Ascending aorta (tissue), 2 donors: ENCODE measurements at regions not wholly inside any gene's neighbourhood (a gene's known extent, or its start where the extent isn't known, plus 50 kb on each side); places are given as distances from the start of the nearest gene placed in this dataset.

Source experiments
- DNase-seq, 2 donors: peaks; one replicate each; pipeline ENCODE4 v3.0.0-alpha.2; 2019; ENCODE audit warnings: low spot score in 2 of 2
- H3K27ac ChIP-seq, 2 donors: fragments of 200-600 bp; sonication (generic); one replicate each; pipeline ENCODE4 v1.5.1; 2016 to 2017; ENCODE audit warnings: mild to moderate bottlenecking in 1 of 2
- H3K27me3 ChIP-seq: fragments of 200-600 bp; sonication (generic); one replicate; pipeline ENCODE4 v1.5.1; 2017
- H3K36me3 ChIP-seq, 2 donors: fragments of 200-600 bp; sonication (generic); one replicate each; pipeline ENCODE4 v1.5.1; 2016
- H3K4me1 ChIP-seq, 2 donors: fragments of 200-600 bp; sonication (generic); one replicate each; pipeline ENCODE4 v1.5.1; 2016 to 2017; ENCODE audit warnings: mild to moderate bottlenecking in 1 of 2
- H3K4me3 ChIP-seq, 2 donors: fragments of 200-600 bp; sonication (generic); one replicate each; pipeline ENCODE4 v1.5.1; 2016 to 2017; ENCODE audit warnings: mild to moderate bottlenecking in 1 of 2
- H3K9me3 ChIP-seq, 2 donors: fragments of 200-600 bp; sonication (generic); one replicate each; pipeline ENCODE4 v1.5.1; 2016
- intact Hi-C: fragments of 100-400 bp; cut with DNase I; formaldehyde crosslinking; loops from one replicate; pipeline ENCODE4 v1.15.1; 2023
- TF ChIP-seq, protein P1 (sequence below), 3 experiments: fragments of 200-600 bp in 2 of 3; fragments of 450-650 bp in 1 of 3; sonication (generic) in 2 of 3; IDR thresholded peaks; one replicate each; pipeline ENCODE4 v1.5.1; 2016 to 2019; ENCODE audit warnings: antibody characterized with exemption in 3 of 3, mild to moderate bottlenecking in 1 of 3, moderate library complexity in 1 of 3

- intact Hi-C loops = no loop called here
- TF ChIP-seq, protein P1, sequence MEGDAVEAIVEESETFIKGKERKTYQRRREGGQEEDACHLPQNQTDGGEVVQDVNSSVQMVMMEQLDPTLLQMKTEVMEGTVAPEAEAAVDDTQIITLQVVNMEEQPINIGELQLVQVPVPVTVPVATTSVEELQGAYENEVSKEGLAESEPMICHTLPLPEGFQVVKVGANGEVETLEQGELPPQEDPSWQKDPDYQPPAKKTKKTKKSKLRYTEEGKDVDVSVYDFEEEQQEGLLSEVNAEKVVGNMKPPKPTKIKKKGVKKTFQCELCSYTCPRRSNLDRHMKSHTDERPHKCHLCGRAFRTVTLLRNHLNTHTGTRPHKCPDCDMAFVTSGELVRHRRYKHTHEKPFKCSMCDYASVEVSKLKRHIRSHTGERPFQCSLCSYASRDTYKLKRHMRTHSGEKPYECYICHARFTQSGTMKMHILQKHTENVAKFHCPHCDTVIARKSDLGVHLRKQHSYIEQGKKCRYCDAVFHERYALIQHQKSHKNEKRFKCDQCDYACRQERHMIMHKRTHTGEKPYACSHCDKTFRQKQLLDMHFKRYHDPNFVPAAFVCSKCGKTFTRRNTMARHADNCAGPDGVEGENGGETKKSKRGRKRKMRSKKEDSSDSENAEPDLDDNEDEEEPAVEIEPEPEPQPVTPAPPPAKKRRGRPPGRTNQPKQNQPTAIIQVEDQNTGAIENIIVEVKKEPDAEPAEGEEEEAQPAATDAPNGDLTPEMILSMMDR (IDR thresholded peaks at IDR 0.05) = no peak
These were observed 340.1 kb upstream of the PDZRN3 start for GRCh38 chr3:73964818-73965217.

DNA sequence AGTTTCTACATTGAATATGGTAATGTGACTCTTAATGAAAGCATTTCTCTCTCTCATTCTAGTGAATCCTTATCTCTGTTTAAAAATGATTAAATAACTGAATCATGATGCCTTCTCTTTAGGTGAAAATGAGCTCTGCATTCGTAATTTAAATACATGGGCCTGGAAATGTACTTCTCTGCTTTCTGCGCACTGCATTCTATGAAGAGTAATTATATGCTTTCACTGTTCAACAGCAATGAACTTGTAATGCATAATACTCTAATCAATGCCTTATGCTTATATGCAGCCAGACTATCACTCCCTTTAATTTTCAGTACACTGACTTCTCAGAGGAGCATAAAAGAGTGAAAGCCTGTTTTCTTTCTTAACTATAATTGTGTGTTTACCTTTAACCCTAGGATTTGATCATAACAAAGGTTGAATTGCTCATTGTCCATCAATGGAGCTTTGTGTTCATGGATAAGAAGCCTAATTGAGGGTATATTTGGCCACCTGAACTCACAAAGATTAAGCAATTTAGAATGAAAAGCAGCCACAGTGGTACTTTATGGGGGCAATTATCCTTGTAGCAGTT lies 330.8 kb upstream of the PDZRN3 start:
- intact Hi-C loops = no loop called here
- no peaks in the 10 kb centered on the region for H3K27me3 ChIP-seq

More at GRCh38 chr3:73964818-73965217, 340.1 kb upstream of the PDZRN3 start:
- no peak for DNase-seq
- H3K9me3 ChIP-seq = no peaks in the 10 kb centered on the region
- H3K27me3 ChIP-seq = no peaks in the 10 kb centered on the region
- H3K4me1 ChIP-seq = no peaks in the 10 kb centered on the region
- H3K36me3 ChIP-seq = no peaks in the 10 kb centered on the region
- H3K4me3 ChIP-seq = no peak overlapping the region
- H3K27ac ChIP-seq = no peak overlapping the region

DNA sequence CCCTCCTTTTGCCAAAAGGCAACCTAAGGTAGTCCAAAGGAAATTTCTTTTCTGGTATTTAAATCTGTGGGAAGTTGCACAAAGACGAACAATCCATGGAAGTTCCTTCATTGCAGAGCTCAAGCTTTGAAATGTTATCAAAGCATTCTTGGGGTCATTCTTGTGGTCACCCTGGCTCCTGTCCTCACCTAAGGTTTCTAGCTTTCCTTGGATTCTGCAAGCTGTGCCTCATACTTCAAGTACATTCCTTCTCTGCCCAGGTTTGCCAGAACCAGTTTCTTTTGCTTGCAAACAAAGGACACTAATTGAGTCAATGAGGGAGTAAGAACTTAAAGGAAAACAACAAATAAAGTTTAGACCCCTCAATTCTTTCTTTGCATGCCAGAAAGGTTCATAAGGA lies 329.8 kb upstream of the PDZRN3 start:
- no peak overlapping the region for H3K27ac ChIP-seq
- H3K4me1 ChIP-seq = no peaks in the 10 kb centered on the region
- TF ChIP-seq, protein P1 (IDR thresholded peaks at IDR 0.05) = no peak
- no peak overlapping the region for H3K4me3 ChIP-seq
- H3K9me3 ChIP-seq = no peaks in the 10 kb centered on the region
- no peaks in the 10 kb centered on the region for H3K36me3 ChIP-seq
- intact Hi-C loops = no loop called here
- no peaks in the 10 kb centered on the region for H3K27me3 ChIP-seq
- DNase-seq = no peak

More for the DNA sequence above, 330.8 kb upstream of the PDZRN3 start:
- no peak overlapping the region for H3K27ac ChIP-seq
- H3K9me3 ChIP-seq = no peaks in the 10 kb centered on the region
- DNase-seq = no peak
- no peaks in the 10 kb centered on the region for H3K36me3 ChIP-seq
- TF ChIP-seq, protein P1 (IDR thresholded peaks at IDR 0.05) = no peak
- H3K4me3 ChIP-seq = no peak overlapping the region
- H3K4me1 ChIP-seq = no peaks in the 10 kb centered on the region

DNA sequence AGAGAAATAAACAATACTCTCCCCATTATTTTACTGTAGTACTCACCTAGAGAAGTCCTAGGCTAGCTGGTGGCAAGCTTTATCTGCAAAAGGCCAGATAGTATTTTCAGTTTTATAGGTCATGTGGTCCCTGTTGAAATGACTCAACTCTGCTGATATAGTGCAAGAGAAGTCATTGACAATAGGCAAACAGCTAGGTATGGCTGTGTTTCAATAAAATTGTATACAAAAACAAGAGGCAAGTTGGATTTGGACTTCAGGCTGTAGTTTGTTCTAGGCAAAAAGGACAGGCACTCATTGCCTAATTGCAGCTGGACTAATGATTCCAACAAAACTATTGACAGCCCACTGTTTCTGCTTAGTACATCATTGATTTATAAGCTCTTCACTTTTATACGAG lies 328.0 kb upstream of the PDZRN3 start:
- intact Hi-C loops = no loop called here
- no peaks in the 10 kb centered on the region for H3K4me1 ChIP-seq
- H3K27me3 ChIP-seq = no peaks in the 10 kb centered on the region
- H3K36me3 ChIP-seq = no peaks in the 10 kb centered on the region
- DNase-seq = no peak
- TF ChIP-seq, protein P1 (IDR thresholded peaks at IDR 0.05) = no peak
- H3K27ac ChIP-seq = no peak overlapping the region
- H3K9me3 ChIP-seq = no peaks in the 10 kb centered on the region
- no peak overlapping the region for H3K4me3 ChIP-seq

GRCh38 chr3:73950865-73951558 lies 326.3 kb upstream of the PDZRN3 start:
- intact Hi-C loops = no loop called here
- no peaks in the 10 kb centered on the region for H3K9me3 ChIP-seq
- no peaks in the 10 kb centered on the region for H3K27me3 ChIP-seq
- no peak for DNase-seq
- no peaks in the 10 kb centered on the region for H3K4me1 ChIP-seq
- TF ChIP-seq, protein P1 (IDR thresholded peaks at IDR 0.05) = no peak
- no peaks in the 10 kb centered on the region for H3K36me3 ChIP-seq
- no peak overlapping the region for H3K27ac ChIP-seq
- H3K4me3 ChIP-seq = no peak overlapping the region
